Skin epidermis (tissue), 12 donors: ENCODE measurements at regions not wholly inside any gene's neighbourhood (a gene's known extent, or its start where the extent isn't known, plus 50 kb on each side); places are given as distances from the start of the nearest gene placed in this dataset.

Experiments used
- H3K27ac ChIP-seq, 21 experiments: fragments of 200-600 bp; sonication (generic) in 11 of 21; one replicate each; pipeline ENCODE4 v1.5.0; 2020; ENCODE audit warnings: mild to moderate bottlenecking in 3 of 21, inconsistent platforms in 2 of 21, moderate library complexity in 2 of 21
- H3K4me3 ChIP-seq, 7 experiments: fragments of 200-600 bp; sonication (generic) in 2 of 7; one replicate each; pipeline ENCODE4 v1.5.0; 2020; ENCODE audit warnings: inconsistent platforms in 2 of 7, mild to moderate bottlenecking in 2 of 7, moderate library complexity in 1 of 7

- H3K27ac ChIP-seq = no peak overlapping the region
- H3K4me3 ChIP-seq = no peak overlapping the region
Measured at GRCh38 chr7:45399069-45399468, 175.1 kb upstream of the ADCY1 start.

GRCh38 chr7:45400680-45401079 lies 173.5 kb upstream of the ADCY1 start:
- Histone ChIP-seq H3K4me3 (no peak overlapping the region), H3K27ac (no peak overlapping the region)

- H3K27ac ChIP-seq = peak overlapping the region in 1 of 21 experiments; percentile 3
- H3K4me3 ChIP-seq = no peak overlapping the region
Measured at GRCh38 chr7:45401155-45401554, 173.0 kb upstream of the ADCY1 start.

DNA sequence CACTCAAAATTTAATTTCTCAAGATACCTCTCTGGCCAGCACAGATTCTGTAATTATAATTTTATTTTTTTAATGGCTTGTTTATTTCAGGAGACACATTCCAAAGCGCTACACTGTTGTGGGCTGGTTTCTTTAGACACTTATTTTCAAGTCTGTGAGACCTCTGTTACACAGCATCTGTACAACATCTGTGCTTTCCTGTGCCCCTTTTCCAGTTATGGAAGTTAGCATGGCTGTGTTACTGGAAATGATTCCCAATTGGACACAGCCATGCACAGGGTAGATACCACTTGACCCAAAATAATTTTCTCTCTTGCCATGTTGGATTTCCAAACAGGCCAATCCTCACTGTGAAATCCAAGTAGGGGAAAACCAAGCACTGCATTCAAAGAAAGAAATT lies 172.3 kb upstream of the ADCY1 start:
- Histone ChIP-seq H3K4me3 (no peak overlapping the region), H3K27ac (peak overlapping the region in 3 of 21 experiments; percentile 3 to 56 (median 54))

GRCh38 chr7:45402480-45403218 lies 171.5 kb upstream of the ADCY1 start:
- H3K4me3 ChIP-seq = no peak overlapping the region
- H3K27ac ChIP-seq = peak overlapping the region in 6 of 21 experiments; percentile 15 to 58 (median 51)

GRCh38 chr7:45404622-45405021 lies 169.5 kb upstream of the ADCY1 start:
- H3K27ac ChIP-seq = no peak overlapping the region
- H3K4me3 ChIP-seq = no peak overlapping the region

DNA sequence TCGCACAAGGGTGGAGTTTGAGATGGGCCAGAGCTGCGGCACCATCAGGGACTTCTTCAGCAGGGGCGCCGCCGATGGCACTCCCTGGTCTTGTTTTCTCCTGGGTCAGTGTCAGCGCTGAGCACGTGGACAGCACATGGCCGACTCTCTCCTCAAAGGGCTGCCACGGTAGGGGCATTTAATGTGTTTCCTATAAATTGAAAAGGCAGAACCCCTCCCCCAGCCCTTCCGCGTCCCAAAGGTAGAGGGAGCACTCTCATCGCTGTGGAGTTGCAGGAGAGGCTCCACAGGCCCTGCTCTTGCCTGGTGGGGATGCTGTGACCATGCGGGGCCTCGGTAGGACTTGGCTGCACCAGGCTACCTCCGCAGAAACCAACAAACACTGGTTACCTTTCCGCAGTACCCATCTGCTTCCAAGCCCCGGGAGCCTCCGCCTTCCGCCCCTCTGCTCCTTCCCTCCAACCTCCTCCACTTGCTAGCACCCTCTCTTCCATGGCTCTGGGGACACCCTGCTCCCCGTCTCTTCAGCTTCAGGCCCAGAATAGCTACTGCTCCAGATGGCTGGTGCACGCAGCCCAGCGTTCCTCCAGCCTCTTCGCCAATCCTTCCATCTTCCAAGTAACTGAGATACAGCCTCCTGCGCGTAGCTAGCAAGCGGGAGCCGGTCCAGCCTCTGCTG lies 166.3 kb upstream of the ADCY1 start:
- H3K27ac ChIP-seq = no peak overlapping the region
- no peak overlapping the region for H3K4me3 ChIP-seq

- Histone ChIP-seq H3K4me3 (no peak overlapping the region), H3K27ac (no peak overlapping the region)
Measured at GRCh38 chr7:45408409-45408737, 165.8 kb upstream of the ADCY1 start.

DNA sequence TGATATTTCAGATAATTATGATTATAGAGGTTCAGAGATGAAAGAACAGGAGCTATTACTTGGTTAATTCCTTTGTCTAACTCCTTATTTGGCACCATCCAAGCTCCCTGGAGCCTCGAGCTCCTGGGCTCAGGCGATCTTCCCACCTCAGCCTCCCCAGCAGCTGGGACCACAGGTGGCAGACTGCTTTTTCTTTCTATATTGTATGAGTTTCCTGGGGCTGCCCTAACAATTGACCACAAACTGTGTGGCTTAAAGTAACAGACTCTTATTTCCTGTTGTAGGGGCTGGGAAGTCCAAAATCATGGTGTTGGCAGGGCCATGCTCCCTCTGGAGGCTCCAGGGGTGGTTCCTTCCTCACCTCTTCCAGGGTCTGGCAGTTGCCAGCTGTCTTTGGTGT lies 163.3 kb upstream of the ADCY1 start:
- Histone ChIP-seq H3K27ac (no peak overlapping the region), H3K4me3 (no peak overlapping the region)

- Histone ChIP-seq H3K4me3 (no peak overlapping the region), H3K27ac (no peak overlapping the region)
Measured at GRCh38 chr7:45413419-45413818, 160.7 kb upstream of the ADCY1 start.

- no peak overlapping the region for H3K4me3 ChIP-seq
Measured at GRCh38 chr7:45414226-45414625, 159.9 kb upstream of the ADCY1 start.

DNA sequence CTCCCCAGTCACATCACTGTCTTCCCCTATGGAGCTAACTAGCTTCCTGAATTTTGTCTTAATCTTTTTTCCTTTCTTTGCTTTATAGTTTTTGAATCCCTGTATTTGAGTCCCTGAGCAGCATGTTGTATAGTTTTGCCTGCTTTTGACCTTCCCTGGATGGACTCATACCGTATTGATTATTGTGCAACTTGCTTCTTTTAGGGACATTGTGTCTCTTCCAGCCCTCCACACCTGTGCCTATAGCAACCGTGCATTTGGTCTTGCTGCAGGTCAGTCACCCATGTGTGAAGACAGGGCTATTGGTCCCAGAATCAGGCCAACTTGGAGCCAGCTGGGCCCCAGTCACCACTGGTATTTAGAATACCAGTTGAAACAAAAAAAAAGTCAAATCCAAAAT lies 158.9 kb upstream of the ADCY1 start:
- no peak overlapping the region for H3K4me3 ChIP-seq
- no peak overlapping the region for H3K27ac ChIP-seq

More at GRCh38 chr7:45414226-45414625, 159.9 kb upstream of the ADCY1 start:
- H3K27ac ChIP-seq = no peak overlapping the region

GRCh38 chr7:45416846-45417245 lies 157.3 kb upstream of the ADCY1 start:
- Histone ChIP-seq H3K27ac (no peak overlapping the region), H3K4me3 (no peak overlapping the region)

- no peak overlapping the region for H3K4me3 ChIP-seq
- H3K27ac ChIP-seq = no peak overlapping the region
Measured at GRCh38 chr7:45417268-45417667, 156.9 kb upstream of the ADCY1 start.

DNA sequence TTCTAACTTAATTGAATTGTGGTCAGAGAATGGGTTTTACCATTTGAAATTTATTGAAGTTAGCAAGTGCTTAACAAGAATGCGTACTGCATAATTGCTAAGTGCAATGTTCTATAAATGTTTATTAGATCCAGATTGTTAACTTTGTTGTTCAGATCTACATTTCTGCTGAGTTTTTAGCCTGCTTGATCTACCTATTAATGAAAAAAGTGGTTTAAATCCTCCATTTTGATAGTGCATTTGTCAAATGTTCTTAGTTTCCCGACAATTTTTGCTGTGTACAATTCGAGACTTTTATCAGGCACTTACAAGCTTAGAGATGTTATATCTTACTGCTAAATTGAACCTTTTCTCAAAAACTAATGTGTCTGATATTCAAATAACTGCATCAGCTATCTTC lies 156.4 kb upstream of the ADCY1 start:
- Histone ChIP-seq H3K4me3 (no peak overlapping the region), H3K27ac (no peak overlapping the region)

DNA sequence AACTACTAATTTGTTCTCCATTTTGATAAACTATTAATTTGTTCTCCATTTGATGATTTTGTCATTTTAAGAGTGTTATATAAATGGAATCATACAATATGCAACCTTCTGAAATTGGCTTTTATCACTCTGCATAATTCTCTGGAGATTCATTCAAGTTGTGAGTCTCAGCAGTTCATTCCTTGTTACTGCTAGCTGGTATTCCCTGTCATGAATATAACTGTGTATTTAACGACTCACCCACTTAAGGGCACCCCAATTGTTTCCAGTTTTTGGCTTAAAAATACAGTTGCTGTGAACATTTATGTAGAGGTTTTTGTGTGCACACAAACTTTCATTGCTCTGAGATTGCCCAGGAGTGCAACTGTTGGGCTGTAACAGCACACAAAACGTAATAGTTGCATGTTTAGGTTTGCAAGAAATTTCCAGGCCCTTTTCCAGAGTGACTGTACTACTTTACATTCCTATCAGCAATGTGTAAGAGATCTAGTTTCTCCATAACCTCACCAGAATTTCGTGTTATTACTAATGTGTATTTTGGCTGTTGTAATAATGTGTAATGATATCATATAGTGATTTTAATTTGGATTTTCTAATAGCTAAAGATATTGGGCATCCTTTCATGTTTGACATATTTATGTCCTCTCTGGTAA lies 153.2 kb upstream of the ADCY1 start:
- Histone ChIP-seq H3K4me3 (no peak overlapping the region), H3K27ac (no peak overlapping the region)

GRCh38 chr7:45421806-45422205 lies 152.4 kb upstream of the ADCY1 start:
- no peak overlapping the region for H3K4me3 ChIP-seq
- no peak overlapping the region for H3K27ac ChIP-seq

DNA sequence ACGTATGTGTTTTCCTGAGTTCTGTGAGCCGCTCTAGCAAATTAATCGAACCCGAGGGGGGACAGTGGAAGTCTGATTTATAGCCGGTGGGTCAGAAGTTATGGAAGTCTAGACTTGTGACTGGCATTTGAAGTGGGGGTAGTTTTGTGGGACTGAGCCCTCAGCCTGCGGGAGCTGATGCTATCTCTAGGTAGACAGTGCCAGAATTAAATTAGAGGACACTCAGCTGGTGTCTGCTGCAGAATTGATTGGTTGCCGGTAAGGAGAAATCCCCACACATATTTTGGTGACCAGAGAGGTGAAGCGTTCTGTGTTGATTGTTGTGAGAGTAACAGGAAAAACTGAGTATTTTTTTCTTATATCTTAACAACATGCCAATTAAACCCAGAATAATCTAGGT lies 143.8 kb upstream of the ADCY1 start:
- H3K27ac ChIP-seq = no peak overlapping the region

DNA sequence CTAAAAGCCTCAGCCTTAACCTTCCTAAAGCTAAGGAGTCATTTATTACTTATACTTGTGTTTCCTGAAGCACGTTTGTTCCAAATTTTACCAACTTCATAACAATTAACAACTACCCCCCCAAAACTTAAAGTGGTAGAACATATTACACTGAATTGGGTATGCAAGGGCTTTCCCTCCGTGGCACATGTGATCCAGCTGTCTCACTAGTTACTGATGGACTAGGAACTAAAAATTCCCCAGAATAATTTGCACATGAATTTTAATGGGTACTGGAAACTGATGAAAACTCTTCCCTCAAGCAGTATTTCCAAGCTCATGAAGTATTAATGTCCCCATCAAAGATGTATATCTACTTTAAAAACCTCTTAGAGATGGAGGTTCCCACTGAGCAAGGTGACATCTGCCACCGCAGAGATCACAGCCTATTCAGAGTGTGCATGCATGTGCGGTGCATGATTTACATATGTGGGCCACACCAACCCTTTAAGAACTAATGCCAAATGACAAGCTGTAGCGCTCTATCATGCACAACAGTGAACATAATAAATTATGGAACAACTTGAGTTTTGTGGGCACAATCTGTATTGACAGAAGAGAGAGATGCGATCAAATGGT lies 139.9 kb upstream of the ADCY1 start:
- Histone ChIP-seq H3K4me3 (no peak overlapping the region), H3K27ac (no peak overlapping the region)

More for the DNA sequence above, 143.8 kb upstream of the ADCY1 start:
- H3K4me3 ChIP-seq = no peak overlapping the region

- Histone ChIP-seq H3K4me3 (no peak overlapping the region), H3K27ac (no peak overlapping the region)
Measured at GRCh38 chr7:45435131-45435530, 139.0 kb upstream of the ADCY1 start.

DNA sequence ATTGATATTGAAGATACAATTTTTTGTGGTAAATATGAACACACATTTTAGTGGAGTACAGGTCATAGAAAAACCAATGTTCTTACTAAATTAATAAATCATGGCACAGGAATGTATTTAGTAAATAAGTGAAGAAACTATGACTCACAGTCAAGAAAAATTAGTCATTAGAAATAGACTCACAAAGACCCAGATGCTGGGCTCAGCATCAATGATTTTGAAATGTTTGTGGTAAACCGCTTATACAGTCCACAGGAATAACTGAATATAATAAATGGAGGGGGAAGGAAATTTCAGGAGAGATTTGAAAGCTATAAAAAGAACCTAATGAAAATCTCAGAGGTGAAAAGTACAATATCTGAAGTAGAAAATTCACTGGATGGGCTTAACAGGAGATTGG lies 138.3 kb upstream of the ADCY1 start:
- H3K4me3 ChIP-seq = no peak overlapping the region
- H3K27ac ChIP-seq = no peak overlapping the region
